PC-9 (cell line): ENCODE measurements at regions not wholly inside any gene's neighbourhood (a gene's known extent, or its start where the extent isn't known, plus 50 kb on each side); places are given as distances from the start of the nearest gene placed in this dataset.

ENCODE experiments used
- EZH2 ChIP-seq: fragments of 200-600 bp; sonication (generic); IDR thresholded peaks from 2 replicates; pipeline ENCODE4 v1.8.0; 2017; ENCODE audit warnings: antibody characterized with exemption, low read depth
- TF ChIP-seq, protein P1 (sequence below): fragments of 200-600 bp; sonication (generic); conservative IDR thresholded peaks from 2 replicates; pipeline ENCODE4 v1.6.1; 2017; ENCODE audit warnings: mixed run types, antibody characterized with exemption, mild to moderate bottlenecking, moderate library complexity

DNA sequence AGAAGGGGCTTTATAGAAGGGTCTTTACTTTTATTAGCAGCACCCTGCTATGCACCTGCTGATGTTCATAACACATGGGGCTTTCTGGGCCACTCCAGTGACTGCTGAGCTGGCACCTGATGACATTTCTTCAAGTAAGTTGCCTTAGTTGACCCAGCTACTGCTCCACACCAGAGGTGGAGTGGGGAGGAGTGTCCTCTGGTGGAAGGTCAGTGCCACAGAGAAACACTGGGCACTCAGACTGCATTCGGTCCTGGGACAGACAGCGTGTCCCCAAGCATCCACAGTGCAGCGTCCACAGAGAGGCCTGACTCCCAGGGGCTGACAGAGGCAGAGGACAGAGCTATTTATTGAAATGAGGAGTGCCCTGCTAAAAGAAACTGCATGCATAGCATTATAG is 74.9 kb upstream of the NSMCE3 start:
- TF ChIP-seq, protein P1, sequence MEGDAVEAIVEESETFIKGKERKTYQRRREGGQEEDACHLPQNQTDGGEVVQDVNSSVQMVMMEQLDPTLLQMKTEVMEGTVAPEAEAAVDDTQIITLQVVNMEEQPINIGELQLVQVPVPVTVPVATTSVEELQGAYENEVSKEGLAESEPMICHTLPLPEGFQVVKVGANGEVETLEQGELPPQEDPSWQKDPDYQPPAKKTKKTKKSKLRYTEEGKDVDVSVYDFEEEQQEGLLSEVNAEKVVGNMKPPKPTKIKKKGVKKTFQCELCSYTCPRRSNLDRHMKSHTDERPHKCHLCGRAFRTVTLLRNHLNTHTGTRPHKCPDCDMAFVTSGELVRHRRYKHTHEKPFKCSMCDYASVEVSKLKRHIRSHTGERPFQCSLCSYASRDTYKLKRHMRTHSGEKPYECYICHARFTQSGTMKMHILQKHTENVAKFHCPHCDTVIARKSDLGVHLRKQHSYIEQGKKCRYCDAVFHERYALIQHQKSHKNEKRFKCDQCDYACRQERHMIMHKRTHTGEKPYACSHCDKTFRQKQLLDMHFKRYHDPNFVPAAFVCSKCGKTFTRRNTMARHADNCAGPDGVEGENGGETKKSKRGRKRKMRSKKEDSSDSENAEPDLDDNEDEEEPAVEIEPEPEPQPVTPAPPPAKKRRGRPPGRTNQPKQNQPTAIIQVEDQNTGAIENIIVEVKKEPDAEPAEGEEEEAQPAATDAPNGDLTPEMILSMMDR = no peak
- no peak for TF ChIP-seq EZH2
